ENCODE measurements at regions not wholly inside any gene's neighbourhood (a gene's known extent, or its start where the extent isn't known, plus 50 kb on each side); places are given as distances from the start of the nearest gene placed in this dataset.

- Histone ChIP-seq H3K9me3 (ENCODE audit: control insufficient read depth, insufficient read depth, low read length) (no peaks in the 10 kb centered on the region), H3K4me1 (ENCODE audit: control insufficient read depth, insufficient read depth, low read length) (no peaks in the 10 kb centered on the region), H3K27ac (ENCODE audit: low read depth, low read length) (no peak overlapping the region), H3K27me3 (ENCODE audit: control insufficient read depth, insufficient read depth, low read length) (no peaks in the 10 kb centered on the region), H3K4me3 (ENCODE audit: low read depth, low read length) (no peak overlapping the region), H3K9ac (ENCODE audit: low read depth, low read length) (no peak overlapping the region), H3K36me3 (ENCODE audit: control insufficient read depth, insufficient read depth, low read length) (no peaks in the 10 kb centered on the region)
Observed at GRCh38 chr16:54545854-54546511, 259.4 kb upstream of the IRX3 start.

GRCh38 chr16:54544553-54545180 is 258.1 kb upstream of the IRX3 start:
- H3K9me3 ChIP-seq (ENCODE audit: control insufficient read depth, insufficient read depth, low read length): no peaks in the 10 kb centered on the region
- no peaks in the 10 kb centered on the region for H3K27me3 ChIP-seq (ENCODE audit: control insufficient read depth, insufficient read depth, low read length)
- no peaks in the 10 kb centered on the region for H3K4me1 ChIP-seq (ENCODE audit: control insufficient read depth, insufficient read depth, low read length)
- H3K4me3 ChIP-seq (ENCODE audit: low read depth, low read length): no peak overlapping the region
- H3K36me3 ChIP-seq (ENCODE audit: control insufficient read depth, insufficient read depth, low read length): no peaks in the 10 kb centered on the region
- H3K27ac ChIP-seq (ENCODE audit: low read depth, low read length): no peak overlapping the region
- H3K9ac ChIP-seq (ENCODE audit: low read depth, low read length): no peak overlapping the region

- Histone ChIP-seq H3K4me1 (ENCODE audit: control insufficient read depth, insufficient read depth, low read length) (no peaks in the 10 kb centered on the region), H3K4me3 (ENCODE audit: low read depth, low read length) (no peak overlapping the region), H3K36me3 (ENCODE audit: control insufficient read depth, insufficient read depth, low read length) (no peaks in the 10 kb centered on the region), H3K27me3 (ENCODE audit: control insufficient read depth, insufficient read depth, low read length) (no peaks in the 10 kb centered on the region), H3K27ac (ENCODE audit: low read depth, low read length) (no peak overlapping the region), H3K9me3 (ENCODE audit: control insufficient read depth, insufficient read depth, low read length) (no peaks in the 10 kb centered on the region), H3K9ac (ENCODE audit: low read depth, low read length) (no peak overlapping the region)
Observed at GRCh38 chr16:54542805-54543505, 256.4 kb upstream of the IRX3 start.

- Histone ChIP-seq H3K27me3 (ENCODE audit: control insufficient read depth, insufficient read depth, low read length) (no peaks in the 10 kb centered on the region), H3K4me1 (ENCODE audit: control insufficient read depth, insufficient read depth, low read length) (no peaks in the 10 kb centered on the region), H3K9ac (ENCODE audit: low read depth, low read length) (no peak overlapping the region), H3K27ac (ENCODE audit: low read depth, low read length) (no peak overlapping the region), H3K9me3 (ENCODE audit: control insufficient read depth, insufficient read depth, low read length) (no peaks in the 10 kb centered on the region), H3K4me3 (ENCODE audit: low read depth, low read length) (no peak overlapping the region), H3K36me3 (ENCODE audit: control insufficient read depth, insufficient read depth, low read length) (no peaks in the 10 kb centered on the region)
Observed at GRCh38 chr16:54540525-54541180, 254.1 kb upstream of the IRX3 start.

- Histone ChIP-seq H3K9ac (ENCODE audit: low read depth, low read length) (no peak overlapping the region), H3K27me3 (ENCODE audit: control insufficient read depth, insufficient read depth, low read length) (no peaks in the 10 kb centered on the region), H3K27ac (ENCODE audit: low read depth, low read length) (no peak overlapping the region), H3K4me1 (ENCODE audit: control insufficient read depth, insufficient read depth, low read length) (no peaks in the 10 kb centered on the region), H3K9me3 (ENCODE audit: control insufficient read depth, insufficient read depth, low read length) (no peaks in the 10 kb centered on the region), H3K36me3 (ENCODE audit: control insufficient read depth, insufficient read depth, low read length) (no peaks in the 10 kb centered on the region), H3K4me3 (ENCODE audit: low read depth, low read length) (no peak overlapping the region)
Observed at GRCh38 chr16:54538276-54538675, 251.7 kb upstream of the IRX3 start.

- Histone ChIP-seq H3K4me1 (ENCODE audit: control insufficient read depth, insufficient read depth, low read length) (no peaks in the 10 kb centered on the region), H3K4me3 (ENCODE audit: low read depth, low read length) (no peak overlapping the region), H3K9me3 (ENCODE audit: control insufficient read depth, insufficient read depth, low read length) (no peaks in the 10 kb centered on the region), H3K9ac (ENCODE audit: low read depth, low read length) (no peak overlapping the region), H3K27ac (ENCODE audit: low read depth, low read length) (no peak overlapping the region), H3K36me3 (ENCODE audit: control insufficient read depth, insufficient read depth, low read length) (no peaks in the 10 kb centered on the region), H3K27me3 (ENCODE audit: control insufficient read depth, insufficient read depth, low read length) (no peaks in the 10 kb centered on the region)
Observed at GRCh38 chr16:54533856-54534490, 247.4 kb upstream of the IRX3 start.

GRCh38 chr16:54526916-54527315 is 240.3 kb upstream of the IRX3 start:
- H3K4me3 ChIP-seq (ENCODE audit: low read depth, low read length): no peak overlapping the region
- no peaks in the 10 kb centered on the region for H3K4me1 ChIP-seq (ENCODE audit: control insufficient read depth, insufficient read depth, low read length)
- H3K27me3 ChIP-seq (ENCODE audit: control insufficient read depth, insufficient read depth, low read length): no peaks in the 10 kb centered on the region; the same call in 1 of the 2 replicates
- H3K9ac ChIP-seq (ENCODE audit: low read depth, low read length): no peak overlapping the region
- H3K9me3 ChIP-seq (ENCODE audit: control insufficient read depth, insufficient read depth, low read length): peaks cover 3% of the 10 kb centered on the region
- no peak overlapping the region for H3K27ac ChIP-seq (ENCODE audit: low read depth, low read length)
- no peaks in the 10 kb centered on the region for H3K36me3 ChIP-seq (ENCODE audit: control insufficient read depth, insufficient read depth, low read length)

GRCh38 chr16:54526087-54526486 is 239.5 kb upstream of the IRX3 start:
- Histone ChIP-seq H3K4me3 (ENCODE audit: low read depth, low read length) (no peak overlapping the region), H3K27me3 (ENCODE audit: control insufficient read depth, insufficient read depth, low read length) (no peaks in the 10 kb centered on the region; the same call in 1 of the 2 replicates), H3K4me1 (ENCODE audit: control insufficient read depth, insufficient read depth, low read length) (no peaks in the 10 kb centered on the region), H3K9me3 (ENCODE audit: control insufficient read depth, insufficient read depth, low read length) (peaks cover 3% of the 10 kb centered on the region), H3K36me3 (ENCODE audit: control insufficient read depth, insufficient read depth, low read length) (no peaks in the 10 kb centered on the region), H3K27ac (ENCODE audit: low read depth, low read length) (no peak overlapping the region), H3K9ac (ENCODE audit: low read depth, low read length) (no peak overlapping the region)

GRCh38 chr16:54525104-54525503 is 238.5 kb upstream of the IRX3 start:
- H3K27me3 ChIP-seq (ENCODE audit: control insufficient read depth, insufficient read depth, low read length): no peaks in the 10 kb centered on the region; the same call in 1 of the 2 replicates
- H3K27ac ChIP-seq (ENCODE audit: low read depth, low read length): no peak overlapping the region

GRCh38 chr16:54522584-54522983 is 236.0 kb upstream of the IRX3 start:
- Histone ChIP-seq H3K4me3 (ENCODE audit: low read depth, low read length) (no peak overlapping the region), H3K4me1 (ENCODE audit: control insufficient read depth, insufficient read depth, low read length) (peaks cover 6% of the 10 kb centered on the region; the same call in 1 of the 2 replicates)

More at GRCh38 chr16:54525104-54525503, 238.5 kb upstream of the IRX3 start:
- peaks cover 6% of the 10 kb centered on the region; the same call in 1 of the 2 replicates for H3K4me1 ChIP-seq (ENCODE audit: control insufficient read depth, insufficient read depth, low read length)
- no peak overlapping the region for H3K9ac ChIP-seq (ENCODE audit: low read depth, low read length)
- no peak overlapping the region for H3K4me3 ChIP-seq (ENCODE audit: low read depth, low read length)
- peaks cover 3% of the 10 kb centered on the region for H3K9me3 ChIP-seq (ENCODE audit: control insufficient read depth, insufficient read depth, low read length)
- no peaks in the 10 kb centered on the region for H3K36me3 ChIP-seq (ENCODE audit: control insufficient read depth, insufficient read depth, low read length)

More at GRCh38 chr16:54522584-54522983, 236.0 kb upstream of the IRX3 start:
- no peaks in the 10 kb centered on the region; the same call in 1 of the 2 replicates for H3K27me3 ChIP-seq (ENCODE audit: control insufficient read depth, insufficient read depth, low read length)
- no peak overlapping the region for H3K9ac ChIP-seq (ENCODE audit: low read depth, low read length)
- H3K9me3 ChIP-seq (ENCODE audit: control insufficient read depth, insufficient read depth, low read length): peaks cover 3% of the 10 kb centered on the region
- no peak overlapping the region for H3K27ac ChIP-seq (ENCODE audit: low read depth, low read length)
- no peaks in the 10 kb centered on the region for H3K36me3 ChIP-seq (ENCODE audit: control insufficient read depth, insufficient read depth, low read length)

Data from HUES48 (cell line).